HG02840 (cell line): ENCODE measurements at regions not wholly inside any gene's neighbourhood (a gene's known extent, or its start where the extent isn't known, plus 50 kb on each side); places are given as distances from the start of the nearest gene placed in this dataset.
"Not testable (repeated sequence)": the region's sequence is repeated elsewhere in the genome, so short reads cannot be mapped to it uniquely, and the experiment has no call there.

Experiments
- ATAC-seq: cut with Tn5 transposase; IDR thresholded peaks from one replicate; pipeline ENCODE4 v1.9.1; 2021; ENCODE audit warnings: mild to moderate bottlenecking, moderate library complexity, moderate number of reproducible peaks; ENCODE audit not compliant: unreplicated experiment, low FRiP score

DNA sequence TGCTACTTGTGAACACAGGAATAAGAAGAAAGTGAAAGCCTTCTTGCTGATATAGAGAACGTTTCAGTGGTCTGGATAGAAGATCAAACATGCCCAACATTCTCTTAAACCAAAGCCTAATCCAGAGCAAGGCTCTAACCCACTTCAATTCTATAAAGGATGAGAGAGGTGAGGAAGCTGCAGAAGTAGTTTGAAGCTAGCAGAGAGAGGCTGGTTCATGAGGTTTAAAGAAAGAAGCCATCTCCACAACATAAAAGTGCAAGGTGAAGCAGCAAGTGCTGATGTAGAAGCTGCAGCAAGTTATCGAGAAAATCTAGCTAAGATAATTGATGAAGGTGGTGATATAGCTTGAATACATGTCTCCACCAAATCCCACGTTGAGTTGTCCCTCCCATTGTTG is 383.3 kb upstream of the ASIC2 start:
- ATAC-seq = no peak

DNA sequence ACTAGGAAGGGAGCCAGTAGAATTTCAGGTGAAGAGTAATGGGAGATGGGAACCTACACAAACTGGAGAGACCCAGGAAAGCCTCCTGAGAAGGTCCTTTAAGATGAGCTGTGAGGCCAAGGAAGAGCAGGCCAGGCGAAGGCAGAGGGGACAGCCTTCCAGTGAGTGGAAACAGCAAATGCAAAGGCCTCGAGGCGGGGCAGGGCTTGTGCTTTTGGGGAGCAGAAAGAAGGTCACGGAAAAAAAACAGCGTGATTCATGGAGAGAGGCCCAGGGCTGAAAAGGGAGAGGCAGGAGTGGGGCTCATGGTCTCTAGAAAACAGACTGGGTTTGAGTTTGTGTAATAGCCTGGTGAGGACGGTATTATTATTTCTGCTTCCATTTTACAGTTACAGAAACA is 386.5 kb upstream of the ASIC2 start:
- no peak for ATAC-seq

DNA sequence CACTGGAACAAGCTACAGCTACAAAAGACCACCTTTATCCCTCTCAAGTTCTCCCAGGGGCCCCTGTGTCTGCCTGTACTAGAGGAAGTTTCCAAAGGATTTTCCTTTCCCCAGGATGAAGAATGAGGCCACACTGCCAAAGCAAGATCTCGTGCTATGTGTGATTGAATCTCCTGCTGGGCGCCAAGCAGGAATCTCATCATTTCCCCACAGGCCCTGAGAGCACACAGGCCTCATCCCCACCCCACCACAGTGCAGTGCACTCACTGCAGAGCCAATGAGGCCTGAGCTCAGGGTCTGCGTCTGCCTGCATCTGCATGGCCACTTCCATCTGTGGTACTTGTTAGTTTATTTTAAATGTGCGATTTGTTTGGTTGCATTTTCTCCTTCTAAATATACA is 387.4 kb upstream of the ASIC2 start:
- no peak for ATAC-seq

DNA sequence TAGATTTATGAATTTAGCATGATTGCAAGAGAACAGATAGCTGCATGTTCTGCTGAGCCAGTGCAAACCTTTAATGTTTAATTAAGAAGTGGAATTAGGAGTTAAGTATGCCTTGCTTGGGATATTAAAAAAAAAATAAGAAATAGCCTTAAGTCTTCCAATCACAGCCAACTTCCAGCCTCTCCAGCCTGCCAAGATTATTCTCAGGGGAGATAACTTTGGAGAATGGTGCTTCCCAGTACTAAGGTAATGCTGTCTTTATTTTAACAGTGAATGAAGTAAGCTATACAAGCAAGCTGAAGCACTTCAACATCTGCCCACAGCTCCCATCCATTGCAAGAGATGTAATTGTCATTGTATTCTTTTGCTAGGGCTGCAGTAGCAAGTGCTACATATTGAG is 389.5 kb upstream of the ASIC2 start:
- no peak for ATAC-seq

DNA sequence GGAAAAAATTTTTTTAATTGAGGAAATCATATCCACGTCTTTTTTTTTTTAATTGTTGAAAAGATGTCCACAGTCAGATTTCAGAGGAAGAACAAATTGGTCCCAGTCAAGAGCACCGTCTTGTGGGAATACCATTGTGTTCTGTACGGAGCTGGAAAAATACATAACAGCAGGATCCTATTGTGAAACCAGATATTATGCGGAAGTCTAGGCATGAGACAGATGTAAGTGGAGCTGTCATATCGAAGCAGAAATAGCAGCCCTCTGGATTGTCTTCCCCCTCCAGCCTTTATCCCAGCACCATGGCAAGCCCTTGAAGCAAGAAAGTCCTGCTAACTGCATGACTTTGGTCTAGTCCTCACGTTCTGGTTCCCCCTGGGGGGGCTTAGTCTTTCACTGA is 391.6 kb upstream of the ASIC2 start:
- ATAC-seq = no peak

DNA sequence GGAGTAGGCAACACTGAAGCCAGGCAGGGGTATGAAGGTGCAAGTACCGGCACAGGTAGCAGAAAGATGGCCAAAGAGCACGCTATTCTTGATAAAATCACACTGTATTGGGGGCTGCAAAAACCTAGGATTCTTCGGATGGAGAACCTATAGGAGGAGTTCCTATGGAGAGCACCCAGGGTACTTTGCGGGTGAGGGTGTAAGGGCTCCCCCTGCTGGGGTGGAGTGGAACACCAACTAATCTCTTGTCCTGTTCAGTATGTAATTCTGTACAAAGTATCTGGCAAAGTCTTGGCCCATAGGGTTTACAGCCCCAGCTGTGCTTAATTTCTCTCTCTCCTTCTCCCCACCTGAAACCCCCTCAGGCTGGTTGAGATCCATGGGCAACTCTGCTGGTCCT is 393.1 kb upstream of the ASIC2 start:
- ATAC-seq = no peak

DNA sequence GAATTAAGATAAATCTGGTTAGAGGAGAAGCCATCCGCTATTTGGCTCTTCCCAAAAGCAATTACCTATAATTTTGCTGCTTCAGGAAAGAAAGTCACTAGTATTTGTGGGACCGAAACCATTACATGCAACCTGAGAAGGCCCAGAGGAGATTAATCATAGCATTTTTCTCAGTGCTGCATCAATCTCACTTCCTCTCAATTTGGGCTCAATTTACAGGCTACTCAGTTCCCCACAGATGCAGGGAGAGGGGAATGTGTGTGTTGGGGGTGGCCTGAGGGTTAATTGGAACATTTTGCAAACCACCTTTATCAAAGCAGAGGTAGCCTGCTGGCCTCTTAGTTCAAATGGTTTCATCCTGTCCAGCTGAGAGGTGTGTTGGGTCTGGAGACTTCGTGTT is 394.7 kb upstream of the ASIC2 start:
- ATAC-seq = no peak

DNA sequence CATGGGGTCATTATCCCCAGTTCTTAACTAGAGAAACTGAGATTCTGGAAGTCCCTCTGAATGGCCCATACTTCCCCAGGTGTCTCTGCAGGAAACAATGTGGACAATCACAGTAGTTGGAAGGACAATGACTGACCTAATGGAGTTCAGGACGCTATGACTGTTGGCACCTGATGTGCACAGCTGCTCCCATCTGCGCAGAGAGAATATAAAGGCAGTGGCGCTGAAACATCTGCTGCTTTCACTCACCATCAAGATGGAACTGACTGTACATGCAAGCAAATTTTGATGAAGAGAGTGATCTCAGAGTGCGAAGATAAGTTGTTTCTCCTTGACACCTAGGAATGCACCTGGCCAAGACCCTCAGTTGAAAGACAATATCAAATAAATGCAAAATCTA is 395.7 kb upstream of the ASIC2 start:
- ATAC-seq = no peak

DNA sequence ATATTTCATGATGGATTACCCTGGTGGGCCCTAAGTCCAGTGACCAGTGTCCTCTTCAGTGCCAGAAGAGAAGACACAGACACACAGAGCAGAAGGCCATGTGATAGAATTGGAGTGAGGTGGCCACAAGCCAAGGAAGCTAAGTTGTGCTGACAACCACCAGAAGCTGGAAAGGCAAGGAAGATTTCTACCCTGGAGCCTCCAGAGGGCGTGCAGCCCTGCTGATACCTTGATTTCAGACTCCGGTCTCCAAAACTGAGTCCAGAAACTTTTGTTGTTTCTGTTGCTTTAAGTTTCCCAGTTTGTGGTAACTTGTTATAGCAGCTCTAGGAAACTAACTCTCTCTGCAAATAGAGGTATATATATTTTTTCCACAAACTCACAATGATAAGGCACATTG is 396.6 kb upstream of the ASIC2 start:
- ATAC-seq = no peak

DNA sequence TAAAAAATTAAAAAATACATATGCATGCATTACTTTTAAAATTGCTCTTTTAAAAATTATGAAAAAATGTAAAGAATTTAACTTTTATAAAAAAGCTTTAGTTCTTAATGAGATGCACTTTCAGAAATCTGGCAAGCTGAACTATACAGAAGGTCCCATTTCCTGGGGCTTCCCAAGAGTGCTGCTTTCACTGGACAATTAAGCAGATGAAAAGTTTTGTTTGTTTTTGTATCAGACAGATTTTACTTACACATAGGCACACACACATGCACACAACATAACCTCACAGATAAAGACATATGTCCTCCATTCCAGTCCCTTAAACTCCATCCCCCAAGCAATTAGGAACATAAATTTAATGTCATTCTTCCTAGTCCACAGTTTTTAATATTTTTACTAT is 402.3 kb upstream of the ASIC2 start:
- no peak for ATAC-seq

DNA sequence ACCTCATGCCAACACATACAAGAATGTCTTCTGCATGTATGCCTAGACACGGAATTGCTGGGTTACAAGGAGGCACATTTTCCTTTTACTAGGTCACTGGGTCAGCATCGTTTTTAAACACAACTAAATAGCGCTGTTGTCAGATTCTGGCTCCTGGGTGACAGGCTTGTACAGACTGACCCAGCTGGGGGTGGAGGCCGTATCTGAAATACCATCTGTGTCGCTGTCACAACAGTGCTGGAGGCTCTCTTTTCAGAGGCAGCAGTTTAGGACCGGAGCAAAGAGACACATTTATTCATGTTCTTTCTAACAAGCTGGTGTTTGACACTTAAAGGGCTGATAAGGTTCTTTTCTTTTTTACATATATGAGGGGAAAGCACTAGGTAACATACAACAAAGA is 403.0 kb upstream of the ASIC2 start:
- no peak for ATAC-seq

DNA sequence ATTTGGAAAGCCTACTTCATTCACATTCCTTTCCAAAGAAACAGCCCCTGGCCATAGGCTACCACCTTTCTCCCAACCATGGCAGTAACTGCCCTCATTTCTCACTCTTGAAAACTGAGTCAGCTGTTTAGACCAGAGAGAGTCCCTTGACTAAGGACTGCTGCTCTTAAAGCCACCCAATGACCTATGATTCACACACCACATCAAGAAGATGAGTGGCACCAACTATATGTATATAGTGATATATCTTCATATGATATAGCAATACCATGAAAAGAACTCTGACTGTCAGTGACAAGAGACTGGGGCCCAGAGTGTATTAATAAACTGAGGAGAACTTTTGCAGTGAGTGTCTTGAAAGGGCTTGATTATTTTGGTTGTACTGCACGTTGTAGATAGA is 404.5 kb upstream of the ASIC2 start:
- no peak for ATAC-seq

DNA sequence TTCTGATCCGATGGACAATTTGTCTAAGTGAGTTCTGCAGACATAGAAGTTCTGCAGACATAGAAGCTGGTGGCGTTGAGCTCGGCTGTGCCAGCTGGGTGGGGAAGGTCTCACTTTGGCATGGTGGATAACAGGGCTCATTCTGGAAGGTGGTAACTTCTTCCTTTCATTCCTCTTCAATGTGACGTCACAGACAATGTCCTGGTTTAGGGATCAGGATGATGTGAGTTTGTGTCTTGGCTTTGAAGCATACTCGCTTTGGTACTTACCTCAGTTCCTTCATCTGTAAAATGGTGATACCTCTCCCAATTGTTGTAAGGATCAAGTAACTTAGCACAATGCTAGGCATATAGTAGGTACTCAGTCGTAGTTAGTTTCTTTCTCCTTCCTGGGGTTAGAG is 408.8 kb upstream of the ASIC2 start:
- no peak for ATAC-seq

DNA sequence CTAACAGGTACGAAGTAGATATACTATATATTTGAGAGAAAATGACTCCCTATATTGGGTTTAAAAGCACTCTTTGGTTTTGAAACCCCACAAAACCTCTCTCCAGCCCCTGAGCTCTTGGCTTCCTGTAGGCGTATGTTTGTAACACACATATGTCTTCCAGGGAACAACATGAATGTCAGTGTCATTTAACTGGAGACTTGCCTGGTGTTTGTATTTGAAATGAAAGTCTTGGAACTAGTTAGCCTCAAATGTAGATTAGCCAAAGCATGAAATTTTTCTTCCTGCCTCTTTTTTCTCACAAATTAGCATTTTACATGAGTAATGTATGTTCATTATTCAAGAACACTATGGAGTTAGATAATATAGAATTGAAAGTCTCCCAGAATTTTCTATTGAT is 411.8 kb upstream of the ASIC2 start:
- no peak for ATAC-seq

DNA sequence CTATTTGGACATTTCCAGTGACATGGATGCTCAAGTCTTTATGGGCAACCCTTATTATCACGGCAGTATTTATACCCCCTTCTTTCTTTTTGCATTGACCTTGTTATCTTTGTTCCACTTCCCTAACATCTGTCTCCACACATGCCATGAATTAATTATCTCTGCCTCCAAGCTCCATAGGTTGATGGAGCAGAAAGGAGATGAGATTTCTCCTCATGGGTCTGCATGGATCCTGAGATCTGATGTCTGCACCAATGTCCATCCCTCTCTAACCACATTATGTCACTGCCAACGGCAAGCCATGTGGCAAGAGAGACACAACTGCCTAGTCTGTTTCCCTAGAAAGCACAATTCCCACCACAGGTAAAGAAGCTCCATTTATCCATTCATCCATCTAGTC is 416.8 kb upstream of the ASIC2 start:
- no peak for ATAC-seq

DNA sequence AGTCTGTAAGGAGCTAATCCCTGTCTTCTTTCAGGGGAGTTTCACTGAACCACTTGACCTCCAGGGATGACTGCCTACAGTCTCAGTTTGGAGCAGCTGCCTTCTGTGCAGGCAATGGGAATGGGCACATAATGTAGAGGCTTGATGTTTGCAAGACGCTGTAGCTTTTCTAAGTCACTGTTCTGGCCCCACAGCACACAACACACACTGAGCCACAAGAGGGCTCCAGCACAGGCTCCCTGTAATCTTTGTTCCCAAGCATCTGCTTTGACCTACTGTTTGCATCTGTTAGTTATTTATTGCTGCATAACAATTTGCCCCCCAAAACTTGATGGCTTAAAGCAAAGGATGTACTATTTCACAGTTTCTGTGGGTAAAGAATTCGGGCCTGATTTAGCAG is 419.0 kb upstream of the ASIC2 start:
- ATAC-seq = no peak

DNA sequence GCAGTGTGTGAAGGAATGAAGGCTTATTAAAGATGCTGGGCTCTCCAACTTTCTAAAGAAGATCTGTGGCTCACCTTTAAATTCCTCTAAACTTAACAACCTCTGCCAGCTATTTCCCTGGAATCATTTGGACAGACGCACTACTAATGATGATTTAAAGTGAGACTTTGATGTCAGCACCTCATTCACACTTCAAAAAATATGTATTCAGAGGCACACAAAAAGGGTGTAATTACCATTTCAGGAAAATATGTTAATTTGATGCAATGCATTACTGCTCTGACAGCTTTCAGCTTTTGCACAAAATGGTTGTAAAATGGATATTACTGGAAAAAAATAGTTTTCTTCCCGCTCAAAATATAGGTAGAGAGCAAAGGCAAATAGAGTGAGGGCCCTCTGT is 423.9 kb upstream of the ASIC2 start:
- no peak for ATAC-seq

DNA sequence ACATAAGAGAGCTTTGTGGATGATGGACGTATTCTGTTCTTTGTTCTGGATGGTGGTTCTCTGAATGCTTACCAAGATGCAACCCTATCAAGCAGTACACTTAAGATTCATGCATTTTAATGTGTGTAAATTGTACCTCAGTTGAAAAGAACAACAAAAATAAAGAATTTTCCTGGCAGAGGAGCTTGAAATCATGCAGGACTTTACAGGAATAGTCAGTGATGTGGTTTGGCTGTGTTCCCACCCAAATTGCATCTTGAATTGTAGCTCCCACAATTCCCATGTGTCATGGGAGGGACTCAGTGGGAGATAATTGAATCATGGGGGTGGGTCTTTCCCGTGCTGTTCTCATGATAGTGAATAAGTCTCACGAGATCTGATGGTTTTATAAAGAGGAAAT is 430.6 kb upstream of the ASIC2 start:
- ATAC-seq = not testable (repeated sequence)

DNA sequence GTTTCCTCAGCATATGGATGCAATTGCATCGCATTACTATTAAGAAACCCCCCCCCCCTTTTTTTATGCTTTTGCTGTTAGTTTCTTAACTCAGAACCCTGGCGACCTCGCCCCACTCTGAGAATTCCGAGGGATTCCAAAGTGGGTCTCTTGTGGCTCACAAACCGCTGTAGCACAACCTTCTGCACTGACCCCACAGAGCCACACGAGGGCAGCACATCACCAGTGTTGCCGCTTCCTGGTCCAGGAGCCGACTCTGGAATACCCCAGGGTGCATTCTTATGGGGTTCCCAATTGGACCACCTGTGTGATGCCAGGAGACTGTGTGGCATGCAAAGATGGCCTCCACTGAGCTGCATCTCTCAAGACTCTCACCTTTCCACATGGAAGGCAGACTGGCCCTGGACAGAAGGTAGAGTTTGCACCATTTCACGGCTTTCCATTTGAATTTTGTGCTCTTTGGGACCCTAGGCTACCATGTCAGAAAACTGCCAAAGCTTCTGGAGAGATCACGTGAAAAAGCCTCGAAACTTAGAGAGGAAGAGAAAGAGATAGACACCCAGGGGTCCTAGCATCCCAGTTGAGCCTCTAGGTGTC is 432.7 kb upstream of the ASIC2 start:
- ATAC-seq = no peak

DNA sequence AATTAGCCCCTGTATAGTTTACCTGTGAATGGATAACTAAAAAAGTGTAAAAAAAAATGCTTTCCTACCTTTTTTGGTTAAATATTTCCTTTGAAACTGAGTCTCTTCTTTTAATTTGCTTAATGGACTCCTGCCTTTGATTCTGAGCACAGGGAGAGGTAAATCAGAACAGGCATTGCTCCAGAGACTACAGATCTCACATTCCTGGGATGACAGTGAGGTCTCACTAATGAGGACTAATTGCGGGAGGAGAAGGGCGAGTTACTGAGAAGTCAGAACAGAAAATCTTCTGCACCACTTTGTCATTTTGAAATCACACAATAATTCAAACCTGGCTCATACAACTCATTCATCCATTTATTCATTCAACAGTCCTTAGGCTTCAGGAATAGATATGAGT is 437.0 kb upstream of the ASIC2 start:
- ATAC-seq = no peak

DNA sequence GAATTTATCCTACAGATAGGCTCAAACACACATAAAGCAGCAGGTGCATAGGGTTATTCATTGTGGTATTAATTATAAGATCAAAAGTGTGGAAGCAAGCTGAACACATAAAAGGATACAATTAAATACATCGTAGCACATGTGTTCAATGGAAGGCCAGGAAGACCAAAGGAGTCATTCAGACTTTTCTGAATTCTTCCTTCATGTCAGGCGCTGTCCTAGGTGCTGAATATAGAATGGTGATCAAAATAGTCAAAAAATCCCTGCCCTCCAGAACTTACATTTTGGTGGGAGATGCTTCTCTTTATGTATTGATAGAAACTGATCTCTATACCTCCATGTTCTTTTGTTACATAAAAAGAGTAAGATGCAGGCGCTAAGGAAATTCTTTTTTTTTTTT is 439.0 kb upstream of the ASIC2 start:
- ATAC-seq = no peak

DNA sequence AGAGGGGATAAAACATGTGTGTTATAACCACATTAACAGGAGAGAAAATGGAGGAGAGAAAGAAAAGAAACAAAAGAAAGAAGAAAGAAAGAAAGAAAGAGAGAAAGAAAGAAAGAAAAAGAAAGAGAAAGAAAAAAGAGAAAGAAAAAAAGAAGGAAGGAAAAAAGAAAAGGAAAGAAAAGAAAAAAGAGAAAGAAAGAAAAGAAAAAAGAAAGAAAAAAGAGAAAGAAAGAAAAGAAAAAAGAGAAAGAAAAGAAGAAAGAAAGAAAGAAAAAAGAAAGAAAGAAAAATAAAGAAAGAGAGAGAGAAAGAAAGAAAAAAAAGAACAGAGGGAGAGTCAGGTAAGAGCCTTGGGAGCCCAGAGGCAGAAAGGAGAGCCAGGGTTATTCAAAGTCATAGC is 446.6 kb upstream of the ASIC2 start:
- ATAC-seq = no peak

DNA sequence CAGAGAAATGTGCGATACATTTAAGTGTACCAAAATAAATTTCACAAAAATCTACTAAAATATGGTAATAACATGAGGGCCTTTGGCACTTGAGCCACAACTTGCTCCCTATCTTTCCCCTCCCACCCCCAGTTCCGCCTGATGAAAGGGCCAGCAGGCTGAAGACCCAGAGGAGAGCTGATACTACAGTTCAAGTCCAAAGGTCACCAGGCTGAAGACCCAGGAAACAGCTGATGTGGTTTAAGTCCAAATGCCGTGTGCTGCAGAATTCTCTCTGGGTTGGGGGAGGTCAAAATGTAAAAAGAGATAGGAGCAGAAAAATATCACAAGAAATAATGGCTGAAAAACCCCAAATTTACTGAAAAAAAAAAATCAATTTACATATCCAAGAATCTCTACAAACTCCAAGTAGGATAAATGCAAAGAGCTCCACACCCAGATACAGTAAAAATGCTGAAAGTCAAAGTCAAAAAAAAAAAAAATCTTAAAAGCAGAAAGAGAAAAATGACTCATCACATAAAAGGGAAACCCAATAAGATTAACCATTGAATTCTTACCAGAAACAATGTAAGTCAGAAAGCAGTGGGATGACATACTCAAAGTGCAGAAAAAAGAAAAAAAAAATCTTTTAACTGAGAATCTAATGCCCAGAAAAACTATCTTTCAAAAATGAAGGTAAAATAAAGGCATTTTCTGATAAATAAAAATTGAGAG is 452.1 kb upstream of the ASIC2 start:
- no peak for ATAC-seq
